ENCODE measurements at regions not wholly inside any gene's neighbourhood (a gene's known extent, or its start where the extent isn't known, plus 50 kb on each side); places are given as distances from the start of the nearest gene placed in this dataset.

DNA sequence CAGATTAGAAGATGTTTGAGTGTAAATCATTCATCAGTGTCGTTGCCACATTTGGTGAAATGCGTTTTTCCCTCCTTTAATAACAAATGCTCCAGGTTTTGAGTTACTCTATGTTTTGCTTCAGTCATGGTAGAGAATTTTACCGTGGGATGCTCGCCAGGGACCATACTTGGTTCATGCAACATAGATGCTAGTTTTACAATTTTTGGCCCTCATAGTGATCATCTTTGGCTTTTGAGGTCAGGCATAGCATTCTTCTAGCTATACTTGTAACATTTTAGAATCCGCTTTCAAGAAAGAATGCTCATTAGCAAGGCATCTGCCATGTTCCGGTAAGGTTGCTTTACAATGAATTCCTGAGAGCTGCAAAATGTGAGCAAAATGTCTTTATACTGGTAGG, 147.2 kb downstream of the SPCS3 start:
- TF ChIP-seq JUN (CRISPR knock-in tag; IDR thresholded peaks at IDR 0.05) (no peak), TEAD4 (CRISPR knock-in tag; IDR thresholded peaks at IDR 0.05) (no peak)
- TF ChIP-seq, protein P1, sequence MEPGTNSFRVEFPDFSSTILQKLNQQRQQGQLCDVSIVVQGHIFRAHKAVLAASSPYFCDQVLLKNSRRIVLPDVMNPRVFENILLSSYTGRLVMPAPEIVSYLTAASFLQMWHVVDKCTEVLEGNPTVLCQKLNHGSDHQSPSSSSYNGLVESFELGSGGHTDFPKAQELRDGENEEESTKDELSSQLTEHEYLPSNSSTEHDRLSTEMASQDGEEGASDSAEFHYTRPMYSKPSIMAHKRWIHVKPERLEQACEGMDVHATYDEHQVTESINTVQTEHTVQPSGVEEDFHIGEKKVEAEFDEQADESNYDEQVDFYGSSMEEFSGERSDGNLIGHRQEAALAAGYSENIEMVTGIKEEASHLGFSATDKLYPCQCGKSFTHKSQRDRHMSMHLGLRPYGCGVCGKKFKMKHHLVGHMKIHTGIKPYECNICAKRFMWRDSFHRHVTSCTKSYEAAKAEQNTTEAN (CRISPR knock-in tag; IDR thresholded peaks at IDR 0.05), result no peak
- TF ChIP-seq, protein P2, sequence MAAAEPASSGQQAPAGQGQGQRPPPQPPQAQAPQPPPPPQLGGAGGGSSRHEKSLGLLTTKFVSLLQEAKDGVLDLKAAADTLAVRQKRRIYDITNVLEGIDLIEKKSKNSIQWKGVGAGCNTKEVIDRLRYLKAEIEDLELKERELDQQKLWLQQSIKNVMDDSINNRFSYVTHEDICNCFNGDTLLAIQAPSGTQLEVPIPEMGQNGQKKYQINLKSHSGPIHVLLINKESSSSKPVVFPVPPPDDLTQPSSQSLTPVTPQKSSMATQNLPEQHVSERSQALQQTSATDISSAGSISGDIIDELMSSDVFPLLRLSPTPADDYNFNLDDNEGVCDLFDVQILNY (CRISPR knock-in tag; IDR thresholded peaks at IDR 0.05), result no peak
- TF ChIP-seq, protein P3, sequence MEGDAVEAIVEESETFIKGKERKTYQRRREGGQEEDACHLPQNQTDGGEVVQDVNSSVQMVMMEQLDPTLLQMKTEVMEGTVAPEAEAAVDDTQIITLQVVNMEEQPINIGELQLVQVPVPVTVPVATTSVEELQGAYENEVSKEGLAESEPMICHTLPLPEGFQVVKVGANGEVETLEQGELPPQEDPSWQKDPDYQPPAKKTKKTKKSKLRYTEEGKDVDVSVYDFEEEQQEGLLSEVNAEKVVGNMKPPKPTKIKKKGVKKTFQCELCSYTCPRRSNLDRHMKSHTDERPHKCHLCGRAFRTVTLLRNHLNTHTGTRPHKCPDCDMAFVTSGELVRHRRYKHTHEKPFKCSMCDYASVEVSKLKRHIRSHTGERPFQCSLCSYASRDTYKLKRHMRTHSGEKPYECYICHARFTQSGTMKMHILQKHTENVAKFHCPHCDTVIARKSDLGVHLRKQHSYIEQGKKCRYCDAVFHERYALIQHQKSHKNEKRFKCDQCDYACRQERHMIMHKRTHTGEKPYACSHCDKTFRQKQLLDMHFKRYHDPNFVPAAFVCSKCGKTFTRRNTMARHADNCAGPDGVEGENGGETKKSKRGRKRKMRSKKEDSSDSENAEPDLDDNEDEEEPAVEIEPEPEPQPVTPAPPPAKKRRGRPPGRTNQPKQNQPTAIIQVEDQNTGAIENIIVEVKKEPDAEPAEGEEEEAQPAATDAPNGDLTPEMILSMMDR (IDR thresholded peaks at IDR 0.05), result no peak
